Small intestine (tissue), 7 donors: ENCODE measurements at regions not wholly inside any gene's neighbourhood (a gene's known extent, or its start where the extent isn't known, plus 50 kb on each side); places are given as distances from the start of the nearest gene placed in this dataset.

Experiments used
- DNase-seq, 2 donors: peaks; one replicate each; pipeline versions ENCODE4 v3.0.0 to v3.0.0-alpha.2; 2013
- FAIRE-seq: peaks from 2 replicates; lab custom pipeline; 2012; peaks lifted over from hg19 to GRCh38; lab: Jason Lieb, UNC
- H3K27ac ChIP-seq, 3 donors: one replicate each; pipeline ENCODE4 v1.5.1; 2013; ENCODE audit warnings: low read length in 2 of 3, mild to moderate bottlenecking in 2 of 3, control low read depth in 1 of 3, inconsistent platforms in 1 of 3, low read depth in 1 of 3, moderate library complexity in 1 of 3
- H3K27me3 ChIP-seq, 3 donors: one replicate each; pipeline ENCODE4 v1.6.1; 2013; ENCODE audit warnings: low read length in 3 of 3, inconsistent platforms in 1 of 3; ENCODE audit not compliant: control insufficient read depth in 3 of 3, insufficient read depth in 3 of 3
- H3K36me3 ChIP-seq, 3 donors: one replicate each; pipeline ENCODE4 v1.6.1; 2013; ENCODE audit warnings: low read length in 3 of 3, inconsistent platforms in 1 of 3, low read depth in 1 of 3, mild to moderate bottlenecking in 1 of 3, moderate library complexity in 1 of 3; ENCODE audit not compliant: control insufficient read depth in 3 of 3, insufficient read depth in 2 of 3
- H3K4me1 ChIP-seq, 3 donors: one replicate each; pipeline ENCODE4 v1.6.1; 2013; ENCODE audit warnings: low read length in 2 of 3, inconsistent platforms in 1 of 3, low read depth in 1 of 3, mild to moderate bottlenecking in 1 of 3, moderate library complexity in 1 of 3; ENCODE audit not compliant: control insufficient read depth in 3 of 3, insufficient read depth in 2 of 3
- H3K4me3 ChIP-seq, 3 donors: one replicate each; pipeline ENCODE4 v1.5.1; 2013; ENCODE audit warnings: low read length in 3 of 3, control low read depth in 1 of 3, inconsistent platforms in 1 of 3, low read depth in 1 of 3, mild to moderate bottlenecking in 1 of 3, moderate library complexity in 1 of 3
- H3K9me3 ChIP-seq, 2 donors: one replicate each; pipeline ENCODE4 v1.6.1; 2013; ENCODE audit warnings: low read depth in 1 of 2, low read length in 1 of 2; ENCODE audit not compliant: control insufficient read depth in 2 of 2, insufficient read depth in 1 of 2
- WGBS, 3 donors: extraction: QIAGEN DNeasy Blood & Tissue Kit; methylation state at CpG; one replicate each; pipeline ENCODE4 v1.1.7; 2013; 5-methylcytosine and 5-hydroxymethylcytosine counted together
- donor health status: healthy with polysubstance abuse.
- donor health status: control.
- donor health status: control.
- donor health status: Bipolar disorder and iron deficiency.
- donor health status: healthy.

DNA sequence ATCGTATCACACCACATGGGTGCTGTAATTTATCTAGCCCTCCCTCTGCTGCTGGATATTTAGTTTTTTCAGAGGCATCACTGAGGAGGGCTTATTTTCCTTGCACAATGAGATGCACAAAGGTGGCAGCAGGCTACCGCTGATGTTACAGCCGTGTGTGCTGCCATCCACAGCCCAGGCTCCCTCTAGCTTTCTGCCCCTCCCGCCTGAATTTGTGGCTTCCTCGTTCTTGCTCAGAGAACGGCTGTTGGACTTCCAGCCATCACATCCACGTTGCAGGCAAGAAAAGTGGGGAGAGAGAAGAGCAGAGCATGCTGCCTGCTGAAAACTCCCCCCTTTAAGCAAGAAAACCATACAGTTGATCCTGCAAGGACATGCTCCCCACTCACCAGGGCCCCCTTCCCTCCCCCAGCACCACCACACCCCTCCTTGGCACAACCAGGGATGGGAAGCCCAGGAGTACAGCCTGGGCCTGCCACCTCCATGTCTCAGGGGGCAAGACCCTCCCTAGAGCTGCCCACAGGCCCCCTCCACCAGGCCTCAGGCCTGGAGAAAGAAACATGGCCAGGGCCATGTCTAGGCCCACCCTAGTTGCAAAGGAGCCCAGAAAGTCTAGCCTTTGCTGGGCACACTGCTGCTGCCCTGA, 102.6 kb downstream of the MRPL14 start:
- Histone ChIP-seq H3K9me3 (no peaks in the 10 kb centered on the region), H3K36me3 (no peaks in the 10 kb centered on the region), H3K27ac (no peak overlapping the region), H3K4me1 (peaks cover 0 to 11% (median 8%) of the 10 kb centered on the region in 3 donors), H3K4me3 (no peak overlapping the region), H3K27me3 (peaks cover 0 to 2% (median 0%) of the 10 kb centered on the region in 3 donors)
- DNase-seq = no peak
- 33 to 44% (median 43%) methylated on average over 7 of the region's 7 CpGs for WGBS, 3 donors
- FAIRE-seq = no peak

DNA sequence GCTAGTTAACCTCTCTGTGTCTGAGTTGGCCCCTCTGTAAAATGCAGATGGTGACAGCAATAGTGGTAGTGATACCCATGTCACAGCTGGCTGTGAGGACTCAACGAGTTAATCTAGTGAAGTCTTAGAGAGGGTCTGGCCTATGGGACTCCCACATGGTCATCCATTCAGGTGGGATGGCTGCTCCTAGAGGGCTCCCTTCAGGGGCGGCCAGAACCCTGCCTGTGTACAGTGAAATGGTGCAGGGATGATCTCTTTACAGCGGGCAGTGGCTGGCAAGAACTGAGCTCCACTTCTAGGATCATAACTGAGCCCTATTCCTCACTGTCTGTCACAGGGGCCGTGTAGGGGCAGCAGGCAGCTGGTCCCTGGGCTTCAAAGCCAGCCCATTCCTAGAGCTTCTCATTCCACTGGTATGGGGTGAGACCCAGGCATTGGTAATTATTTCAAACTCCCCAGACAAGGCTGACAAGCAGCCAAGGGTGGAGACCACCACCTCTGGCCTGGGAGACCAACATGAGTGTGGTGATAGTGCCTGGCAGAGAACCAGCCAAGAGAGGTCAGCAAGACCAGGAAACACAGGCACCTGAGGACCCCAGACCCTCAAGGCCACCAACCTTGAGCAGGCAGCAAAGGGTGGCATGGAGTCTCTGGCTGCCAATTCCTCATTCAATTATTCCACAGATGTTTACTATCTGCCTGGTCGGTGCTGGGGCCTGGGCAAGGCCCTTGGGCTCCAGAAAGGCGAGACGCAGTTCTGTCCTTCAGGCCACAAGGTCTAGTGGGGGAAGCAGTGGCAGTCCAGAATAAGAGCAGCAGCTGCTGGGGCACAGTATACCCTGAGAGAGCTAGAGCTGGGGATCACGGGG, 103.4 kb downstream of the MRPL14 start:
- DNase-seq = no peak

DNA sequence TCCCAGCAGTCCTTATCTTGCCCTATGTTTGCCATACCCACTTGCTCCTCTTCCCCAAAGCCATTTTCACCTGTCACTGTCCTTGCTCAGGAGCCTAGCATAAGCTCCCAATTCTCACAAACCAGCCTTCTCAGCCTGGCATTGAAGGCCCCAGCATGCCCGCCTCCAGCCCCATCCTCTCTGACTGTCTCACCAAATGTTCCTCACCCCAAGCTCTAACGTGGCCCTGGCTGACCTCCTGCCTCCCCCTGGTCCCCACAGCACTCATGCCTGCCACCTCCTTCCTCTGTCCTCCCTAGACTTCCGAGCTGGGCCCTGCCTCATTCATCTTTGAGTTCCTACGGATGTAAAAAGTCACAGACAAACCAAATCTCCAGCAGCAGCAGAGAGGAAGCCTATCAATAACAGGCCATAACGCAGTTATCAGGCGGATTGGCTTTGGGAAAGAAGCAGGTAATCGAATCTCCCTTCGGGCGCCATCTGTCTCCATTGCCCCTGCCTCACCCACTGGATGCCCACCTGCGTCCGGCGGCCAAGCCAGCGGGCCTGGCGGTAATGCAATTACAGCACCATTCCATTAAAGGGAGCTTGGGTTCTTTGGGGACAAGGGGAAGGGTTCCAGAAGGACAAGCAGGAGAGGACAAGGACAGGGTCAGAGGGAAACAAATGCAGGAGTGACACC, 104.4 kb downstream of the MRPL14 start:
- DNase-seq (no peak), FAIRE-seq (no peak)
- WGBS, 3 donors = 89 to 90% (median 90%) methylated on average over 14 of the region's 14 CpGs
- Histone ChIP-seq H3K36me3 (no peaks in the 10 kb centered on the region), H3K27me3 (peaks cover 0 to 2% (median 0%) of the 10 kb centered on the region in 3 donors), H3K9me3 (no peaks in the 10 kb centered on the region), H3K4me3 (no peak overlapping the region), H3K4me1 (peaks cover 0 to 11% (median 6%) of the 10 kb centered on the region in 3 donors), H3K27ac (peak overlapping the region in 2 of 3 donors; percentile 25 to 52)

More for the DNA sequence above, 103.4 kb downstream of the MRPL14 start:
- no peak overlapping the region for H3K4me3 ChIP-seq
- H3K36me3 ChIP-seq = no peaks in the 10 kb centered on the region
- 82 to 90% (median 83%) methylated on average over 8 of the region's 8 CpGs for WGBS, 3 donors
- FAIRE-seq = no peak
- peaks cover 0 to 11% (median 8%) of the 10 kb centered on the region in 3 donors for H3K4me1 ChIP-seq
- H3K27me3 ChIP-seq = peaks cover 0 to 2% (median 0%) of the 10 kb centered on the region in 3 donors
- H3K9me3 ChIP-seq = no peaks in the 10 kb centered on the region
- H3K27ac ChIP-seq = no peak overlapping the region

DNA sequence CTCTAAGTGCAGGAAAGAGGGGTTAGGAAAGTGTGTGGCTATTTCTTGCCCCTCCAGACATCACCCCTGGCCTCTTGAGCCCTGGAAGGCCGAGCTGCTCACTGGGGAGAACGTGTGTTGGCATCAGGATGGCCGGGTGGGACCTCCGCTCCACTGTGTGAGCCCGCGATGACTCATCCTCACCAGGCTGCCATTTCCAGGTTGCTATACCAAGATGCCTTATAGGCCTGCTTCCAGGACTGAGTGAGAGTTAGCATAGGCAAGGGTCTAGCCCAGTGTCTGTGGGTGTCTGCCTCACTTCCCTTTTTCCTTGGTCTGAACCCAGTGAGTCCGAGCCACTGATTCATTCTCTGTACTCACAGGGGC, 105.0 kb downstream of the MRPL14 start:
- DNase-seq (no peak), FAIRE-seq (no peak)
- Histone ChIP-seq H3K27me3 (peaks cover 0 to 2% (median 0%) of the 10 kb centered on the region in 3 donors), H3K4me1 (peaks cover 0 to 11% (median 6%) of the 10 kb centered on the region in 3 donors), H3K4me3 (no peak overlapping the region), H3K27ac (peak overlapping the region in 2 of 3 donors; percentile 25 to 52), H3K9me3 (no peaks in the 10 kb centered on the region), H3K36me3 (no peaks in the 10 kb centered on the region)
- 56 to 76% (median 74%) methylated on average over 7 of the region's 7 CpGs for WGBS, 3 donors

DNA sequence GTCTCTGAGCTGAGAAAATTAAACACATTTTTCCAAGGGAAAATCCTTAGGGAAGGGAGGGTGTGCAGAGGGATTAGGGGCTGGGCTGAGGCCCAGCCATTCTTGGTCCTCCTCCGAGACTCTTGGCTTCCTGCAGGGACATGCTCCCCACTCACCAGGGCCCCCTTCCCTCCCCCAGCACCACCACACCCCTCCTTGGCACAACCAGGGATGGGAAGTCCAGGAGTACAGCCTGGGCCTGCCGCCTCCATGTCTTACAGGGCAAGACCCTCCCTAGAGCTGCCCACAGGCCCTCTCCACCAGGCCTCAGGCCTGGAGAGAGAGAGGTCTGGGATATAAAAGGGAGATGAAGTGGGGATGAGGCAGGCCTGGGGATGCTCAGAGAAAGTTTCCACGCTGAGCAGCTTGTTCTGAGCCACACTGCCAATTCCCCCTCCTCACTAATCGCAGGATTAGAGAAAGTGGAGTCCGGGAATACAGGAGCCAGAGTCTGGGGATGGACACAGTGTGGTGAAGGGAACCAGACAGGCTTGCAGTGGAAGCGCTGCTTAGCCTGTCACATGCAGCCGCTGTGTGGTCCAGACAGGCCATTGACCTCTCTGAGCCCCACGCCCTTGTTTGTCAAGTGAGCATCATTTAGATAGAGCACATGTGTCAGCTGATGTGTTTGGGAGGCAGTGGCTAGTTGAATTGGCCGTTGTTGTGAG, 105.5 kb downstream of the MRPL14 start:
- Histone ChIP-seq H3K4me1 (peaks cover 0 to 11% (median 6%) of the 10 kb centered on the region in 3 donors), H3K4me3 (no peak overlapping the region), H3K9me3 (no peaks in the 10 kb centered on the region), H3K27ac (peak overlapping the region in 2 of 3 donors; percentile 52 to 54), H3K27me3 (peaks cover 0 to 2% (median 0%) of the 10 kb centered on the region in 3 donors), H3K36me3 (no peaks in the 10 kb centered on the region)
- FAIRE-seq = no peak
- DNase-seq = no peak
- WGBS, 3 donors = 69 to 83% (median 79%) methylated on average over 9 of the region's 9 CpGs

DNA sequence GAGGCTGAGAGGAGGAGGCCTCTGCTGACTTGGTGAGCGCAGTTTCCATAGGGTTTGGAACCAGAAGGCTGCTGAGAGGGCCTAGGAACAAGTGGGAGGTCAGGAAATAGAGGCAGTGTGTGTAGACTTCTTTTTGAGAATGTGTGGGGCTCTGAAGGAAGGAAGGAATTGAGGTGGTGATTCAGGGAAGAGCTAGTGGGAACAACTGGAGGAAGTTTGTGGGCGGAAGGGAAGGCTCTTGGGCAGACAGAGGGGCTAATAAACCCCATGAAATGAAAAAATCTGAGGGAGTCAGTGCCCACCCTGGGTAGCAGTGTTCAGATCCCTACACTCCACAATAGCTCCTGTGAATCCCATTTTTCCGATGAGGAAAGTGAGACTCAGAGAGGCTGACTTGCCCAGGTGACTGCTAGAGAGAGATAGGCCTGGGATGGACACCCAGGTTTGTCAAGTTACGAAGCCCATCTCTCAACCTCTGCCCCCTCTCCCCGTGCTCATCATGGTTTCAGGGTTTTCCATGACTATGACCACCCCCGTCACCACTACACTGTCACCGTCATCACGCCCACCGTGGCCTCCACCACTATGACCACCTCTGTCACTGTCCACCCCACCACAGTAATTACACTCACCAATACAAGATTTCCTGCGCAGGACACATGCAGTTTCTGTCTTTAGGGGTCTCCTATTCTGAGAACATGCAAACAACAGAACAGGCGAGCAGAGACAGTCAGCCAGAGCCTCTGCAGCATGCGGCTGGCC, 106.4 kb downstream of the MRPL14 start:
- Histone ChIP-seq H3K27ac (peak overlapping the region in 2 of 3 donors; percentile 5 to 54), H3K36me3 (no peaks in the 10 kb centered on the region), H3K4me3 (no peak overlapping the region), H3K9me3 (no peaks in the 10 kb centered on the region), H3K27me3 (peaks cover 0 to 2% (median 0%) of the 10 kb centered on the region in 3 donors), H3K4me1 (peaks cover 0 to 11% (median 6%) of the 10 kb centered on the region in 3 donors)
- DNase-seq (no peak), FAIRE-seq (no peak)
- WGBS, 3 donors = 92 to 94% (median 92%) methylated on average over 10 to 12 of the region's 12 CpGs

DNA sequence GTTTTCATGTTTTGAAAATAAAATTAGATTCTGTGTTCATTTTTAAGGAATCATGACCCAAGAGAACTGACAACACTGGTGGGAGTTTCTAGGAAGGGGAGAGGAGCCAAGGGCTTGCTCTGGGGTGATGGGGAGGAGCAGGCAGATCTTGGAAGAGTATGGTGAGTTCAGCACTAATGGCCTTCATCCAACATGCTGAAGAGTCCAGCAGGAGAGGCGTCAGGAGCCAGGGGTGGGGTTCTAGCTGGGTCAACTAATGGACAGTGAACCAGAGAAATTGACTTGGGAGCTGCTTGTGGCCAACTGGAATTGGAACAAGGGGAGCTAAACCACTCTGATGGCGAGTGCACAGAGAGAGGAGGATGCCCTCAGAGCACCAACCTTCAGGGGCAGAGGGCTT, 107.1 kb downstream of the MRPL14 start:
- WGBS, 3 donors = 61 to 78% (median 69%) methylated on average over 2 of the region's 2 CpGs
- Histone ChIP-seq H3K4me3 (no peak overlapping the region), H3K4me1 (peaks cover 0 to 11% (median 6%) of the 10 kb centered on the region in 3 donors), H3K36me3 (no peaks in the 10 kb centered on the region), H3K27ac (peak overlapping the region in 2 of 3 donors; percentile 5 to 54), H3K9me3 (no peaks in the 10 kb centered on the region), H3K27me3 (peaks cover 0 to 2% (median 0%) of the 10 kb centered on the region in 3 donors)
- FAIRE-seq (no peak), DNase-seq (no peak)
